ENCODE measurements at regions not wholly inside any gene's neighbourhood (a gene's known extent, or its start where the extent isn't known, plus 50 kb on each side); places are given as distances from the start of the nearest gene placed in this dataset.

- TF ChIP-seq CTCF (IDR thresholded peaks at IDR 0.05; ENCODE audit: borderline replicate concordance, extremely low read depth, low read length, poor library complexity, severe bottlenecking) (no peak), EZH2 (IDR thresholded peaks at IDR 0.05; ENCODE audit: borderline replicate concordance, low read depth, low read length, severe bottlenecking) (no peak)
Observed at GRCh38 chr14:104481323-104481722, 98.2 kb upstream of the C14orf180 start.
